ENCODE measurements at regions not wholly inside any gene's neighbourhood (a gene's known extent, or its start where the extent isn't known, plus 50 kb on each side); places are given as distances from the start of the nearest gene placed in this dataset.

- H3K4me3 ChIP-seq (ENCODE audit: low read length in 2 of 2), result no peak overlapping the region
- no peak overlapping the region for H3K9ac ChIP-seq (ENCODE audit: low read length in 2 of 2)
- no peaks in the 10 kb centered on the region for H3K27me3 ChIP-seq (ENCODE audit: control insufficient read depth in 1 of 2, insufficient read depth in 2 of 2, low read length in 2 of 2)
- H3K36me3 ChIP-seq (ENCODE audit: control insufficient read depth in 2 of 2, insufficient read depth in 2 of 2, low read length in 2 of 2), result no peaks in the 10 kb centered on the region
- H3K27ac ChIP-seq (ENCODE audit: low read length), result no peak overlapping the region
- no peaks in the 10 kb centered on the region for H3K4me1 ChIP-seq (ENCODE audit: control insufficient read depth, insufficient read depth, low read length)
- H3K9me3 ChIP-seq (ENCODE audit: control insufficient read depth in 2 of 2, low read length in 2 of 2), result no peaks in the 10 kb centered on the region
These were observed 457.1 kb downstream of the GBA3 start for GRCh38 chr4:23149815-23150214.

GRCh38 chr4:23144707-23145106 is 452.0 kb downstream of the GBA3 start:
- Histone ChIP-seq H3K36me3 (ENCODE audit: control insufficient read depth in 2 of 2, insufficient read depth in 2 of 2, low read length in 2 of 2) (no peaks in the 10 kb centered on the region), H3K27me3 (ENCODE audit: control insufficient read depth in 1 of 2, insufficient read depth in 2 of 2, low read length in 2 of 2) (no peaks in the 10 kb centered on the region), H3K27ac (ENCODE audit: low read length) (no peak overlapping the region), H3K9ac (ENCODE audit: low read length in 2 of 2) (no peak overlapping the region), H3K4me1 (ENCODE audit: control insufficient read depth, insufficient read depth, low read length) (no peaks in the 10 kb centered on the region), H3K4me3 (ENCODE audit: low read length in 2 of 2) (no peak overlapping the region), H3K9me3 (ENCODE audit: control insufficient read depth in 2 of 2, low read length in 2 of 2) (no peaks in the 10 kb centered on the region)

GRCh38 chr4:23135792-23136645 is 443.3 kb downstream of the GBA3 start:
- Histone ChIP-seq H3K4me1 (ENCODE audit: control insufficient read depth, insufficient read depth, low read length) (no peaks in the 10 kb centered on the region), H3K9ac (ENCODE audit: low read length in 2 of 2) (no peak overlapping the region), H3K4me3 (ENCODE audit: low read length in 2 of 2) (no peak overlapping the region), H3K9me3 (ENCODE audit: control insufficient read depth in 2 of 2, low read length in 2 of 2) (no peaks in the 10 kb centered on the region), H3K27me3 (ENCODE audit: control insufficient read depth in 1 of 2, insufficient read depth in 2 of 2, low read length in 2 of 2) (no peaks in the 10 kb centered on the region), H3K27ac (ENCODE audit: low read length) (no peak overlapping the region), H3K36me3 (ENCODE audit: control insufficient read depth in 2 of 2, insufficient read depth in 2 of 2, low read length in 2 of 2) (no peaks in the 10 kb centered on the region)

GRCh38 chr4:23134331-23134730 is 441.6 kb downstream of the GBA3 start:
- Histone ChIP-seq H3K4me1 (ENCODE audit: control insufficient read depth, insufficient read depth, low read length) (no peaks in the 10 kb centered on the region), H3K27ac (ENCODE audit: low read length) (no peak overlapping the region), H3K36me3 (ENCODE audit: control insufficient read depth in 2 of 2, insufficient read depth in 2 of 2, low read length in 2 of 2) (no peaks in the 10 kb centered on the region), H3K27me3 (ENCODE audit: control insufficient read depth in 1 of 2, insufficient read depth in 2 of 2, low read length in 2 of 2) (no peaks in the 10 kb centered on the region), H3K9me3 (ENCODE audit: control insufficient read depth in 2 of 2, low read length in 2 of 2) (no peaks in the 10 kb centered on the region), H3K9ac (ENCODE audit: low read length in 2 of 2) (no peak overlapping the region), H3K4me3 (ENCODE audit: low read length in 2 of 2) (no peak overlapping the region)

GRCh38 chr4:23130845-23131244 is 438.1 kb downstream of the GBA3 start:
- Histone ChIP-seq H3K36me3 (ENCODE audit: control insufficient read depth in 2 of 2, insufficient read depth in 2 of 2, low read length in 2 of 2) (no peaks in the 10 kb centered on the region), H3K4me3 (ENCODE audit: low read length in 2 of 2) (no peak overlapping the region), H3K9me3 (ENCODE audit: control insufficient read depth in 2 of 2, low read length in 2 of 2) (no peaks in the 10 kb centered on the region), H3K27ac (ENCODE audit: low read length) (no peak overlapping the region), H3K4me1 (ENCODE audit: control insufficient read depth, insufficient read depth, low read length) (no peaks in the 10 kb centered on the region), H3K27me3 (ENCODE audit: control insufficient read depth in 1 of 2, insufficient read depth in 2 of 2, low read length in 2 of 2) (no peaks in the 10 kb centered on the region), H3K9ac (ENCODE audit: low read length in 2 of 2) (no peak overlapping the region)

GRCh38 chr4:23125118-23125517 is 432.4 kb downstream of the GBA3 start:
- no peak overlapping the region for H3K27ac ChIP-seq (ENCODE audit: low read length)
- no peaks in the 10 kb centered on the region for H3K9me3 ChIP-seq (ENCODE audit: control insufficient read depth in 2 of 2, low read length in 2 of 2)
- H3K9ac ChIP-seq (ENCODE audit: low read length in 2 of 2), result no peak overlapping the region
- no peaks in the 10 kb centered on the region for H3K4me1 ChIP-seq (ENCODE audit: control insufficient read depth, insufficient read depth, low read length)
- no peak overlapping the region for H3K4me3 ChIP-seq (ENCODE audit: low read length in 2 of 2)
- H3K36me3 ChIP-seq (ENCODE audit: control insufficient read depth in 2 of 2, insufficient read depth in 2 of 2, low read length in 2 of 2), result no peaks in the 10 kb centered on the region
- no peaks in the 10 kb centered on the region for H3K27me3 ChIP-seq (ENCODE audit: control insufficient read depth in 1 of 2, insufficient read depth in 2 of 2, low read length in 2 of 2)

GRCh38 chr4:23122666-23123400 is 430.1 kb downstream of the GBA3 start:
- Histone ChIP-seq H3K9me3 (ENCODE audit: control insufficient read depth in 2 of 2, low read length in 2 of 2) (no peaks in the 10 kb centered on the region), H3K9ac (ENCODE audit: low read length in 2 of 2) (no peak overlapping the region), H3K4me1 (ENCODE audit: control insufficient read depth, insufficient read depth, low read length) (no peaks in the 10 kb centered on the region), H3K27me3 (ENCODE audit: control insufficient read depth in 1 of 2, insufficient read depth in 2 of 2, low read length in 2 of 2) (no peaks in the 10 kb centered on the region), H3K4me3 (ENCODE audit: low read length in 2 of 2) (no peak overlapping the region), H3K36me3 (ENCODE audit: control insufficient read depth in 2 of 2, insufficient read depth in 2 of 2, low read length in 2 of 2) (no peaks in the 10 kb centered on the region), H3K27ac (ENCODE audit: low read length) (no peak overlapping the region)

GRCh38 chr4:23120374-23120773 is 427.6 kb downstream of the GBA3 start:
- H3K4me3 ChIP-seq (ENCODE audit: low read length in 2 of 2), result no peak overlapping the region
- no peaks in the 10 kb centered on the region for H3K4me1 ChIP-seq (ENCODE audit: control insufficient read depth, insufficient read depth, low read length)
- H3K27ac ChIP-seq (ENCODE audit: low read length), result no peak overlapping the region

GRCh38 chr4:23117826-23118225 is 425.1 kb downstream of the GBA3 start:
- no peaks in the 10 kb centered on the region for H3K36me3 ChIP-seq (ENCODE audit: control insufficient read depth in 2 of 2, insufficient read depth in 2 of 2, low read length in 2 of 2)
- no peaks in the 10 kb centered on the region for H3K9me3 ChIP-seq (ENCODE audit: control insufficient read depth in 2 of 2, low read length in 2 of 2)
- H3K4me1 ChIP-seq (ENCODE audit: control insufficient read depth, insufficient read depth, low read length), result no peaks in the 10 kb centered on the region
- H3K4me3 ChIP-seq (ENCODE audit: low read length in 2 of 2), result no peak overlapping the region
- no peaks in the 10 kb centered on the region for H3K27me3 ChIP-seq (ENCODE audit: control insufficient read depth in 1 of 2, insufficient read depth in 2 of 2, low read length in 2 of 2)
- no peak overlapping the region for H3K9ac ChIP-seq (ENCODE audit: low read length in 2 of 2)
- no peak overlapping the region for H3K27ac ChIP-seq (ENCODE audit: low read length)

More at GRCh38 chr4:23120374-23120773, 427.6 kb downstream of the GBA3 start:
- no peaks in the 10 kb centered on the region for H3K27me3 ChIP-seq (ENCODE audit: control insufficient read depth in 1 of 2, insufficient read depth in 2 of 2, low read length in 2 of 2)
- no peaks in the 10 kb centered on the region for H3K9me3 ChIP-seq (ENCODE audit: control insufficient read depth in 2 of 2, low read length in 2 of 2)
- no peaks in the 10 kb centered on the region for H3K36me3 ChIP-seq (ENCODE audit: control insufficient read depth in 2 of 2, insufficient read depth in 2 of 2, low read length in 2 of 2)
- H3K9ac ChIP-seq (ENCODE audit: low read length in 2 of 2), result no peak overlapping the region

- H3K4me3 ChIP-seq (ENCODE audit: low read length in 2 of 2), result no peak overlapping the region
- no peak overlapping the region for H3K9ac ChIP-seq (ENCODE audit: low read length in 2 of 2)
- no peak overlapping the region for H3K27ac ChIP-seq (ENCODE audit: low read length)
- no peaks in the 10 kb centered on the region for H3K9me3 ChIP-seq (ENCODE audit: control insufficient read depth in 2 of 2, low read length in 2 of 2)
- no peaks in the 10 kb centered on the region for H3K27me3 ChIP-seq (ENCODE audit: control insufficient read depth in 1 of 2, insufficient read depth in 2 of 2, low read length in 2 of 2)
- no peaks in the 10 kb centered on the region for H3K36me3 ChIP-seq (ENCODE audit: control insufficient read depth in 2 of 2, insufficient read depth in 2 of 2, low read length in 2 of 2)
- no peaks in the 10 kb centered on the region for H3K4me1 ChIP-seq (ENCODE audit: control insufficient read depth, insufficient read depth, low read length)
These were observed 421.8 kb downstream of the GBA3 start for GRCh38 chr4:23114538-23114937.

GRCh38 chr4:23113104-23113503 is 420.4 kb downstream of the GBA3 start:
- Histone ChIP-seq H3K27ac (ENCODE audit: low read length) (no peak overlapping the region), H3K27me3 (ENCODE audit: control insufficient read depth in 1 of 2, insufficient read depth in 2 of 2, low read length in 2 of 2) (peaks cover 0 to 3% of the 10 kb centered on the region in 2 donors), H3K9me3 (ENCODE audit: control insufficient read depth in 2 of 2, low read length in 2 of 2) (no peaks in the 10 kb centered on the region), H3K36me3 (ENCODE audit: control insufficient read depth in 2 of 2, insufficient read depth in 2 of 2, low read length in 2 of 2) (no peaks in the 10 kb centered on the region), H3K4me3 (ENCODE audit: low read length in 2 of 2) (no peak overlapping the region), H3K9ac (ENCODE audit: low read length in 2 of 2) (no peak overlapping the region), H3K4me1 (ENCODE audit: control insufficient read depth, insufficient read depth, low read length) (no peaks in the 10 kb centered on the region)

Data from stomach smooth muscle (tissue), 2 donors.